Progenitor cell of endocrine pancreas (in vitro differentiated cells): ENCODE measurements at regions not wholly inside any gene's neighbourhood (a gene's known extent, or its start where the extent isn't known, plus 50 kb on each side); places are given as distances from the start of the nearest gene placed in this dataset.

ENCODE experiments used
- DNase-seq: peaks from one replicate; pipeline ENCODE4 v3.0.0; 2021; ENCODE audit warnings: low spot score; ENCODE audit not compliant: unreplicated experiment
- H3K27ac Mint-ChIP-seq: 2 replicates; pipeline ENCODE4 v1.8.0; 2021; ENCODE audit warnings: mild to moderate bottlenecking, moderate library complexity, mixed read lengths
- H3K27me3 Mint-ChIP-seq: 2 replicates; pipeline ENCODE4 v1.8.0; 2021; ENCODE audit warnings: mixed read lengths
- H3K36me3 Mint-ChIP-seq: 2 replicates; pipeline ENCODE4 v1.8.0; 2022; ENCODE audit warnings: mixed read lengths; ENCODE audit not compliant: insufficient read depth
- H3K4me1 Mint-ChIP-seq: 2 replicates; pipeline ENCODE4 v1.8.0; 2021; ENCODE audit warnings: low read depth, mixed read lengths
- H3K4me3 Mint-ChIP-seq: 2 replicates; pipeline ENCODE4 v1.8.0; 2021; ENCODE audit warnings: low read depth, mild to moderate bottlenecking, moderate library complexity, mixed read lengths
- H3K9me3 Mint-ChIP-seq: 2 replicates; pipeline ENCODE4 v1.8.0; 2021; ENCODE audit warnings: low read depth, mixed read lengths
- TF ChIP-seq, protein P1 (sequence below): fragments of 200-600 bp; sonication (generic); IDR thresholded peaks from one replicate; pipeline ENCODE4 v1.5.0; 2021; ENCODE audit warnings: antibody characterized with exemption, mild to moderate bottlenecking; ENCODE audit not compliant: unreplicated experiment

DNA sequence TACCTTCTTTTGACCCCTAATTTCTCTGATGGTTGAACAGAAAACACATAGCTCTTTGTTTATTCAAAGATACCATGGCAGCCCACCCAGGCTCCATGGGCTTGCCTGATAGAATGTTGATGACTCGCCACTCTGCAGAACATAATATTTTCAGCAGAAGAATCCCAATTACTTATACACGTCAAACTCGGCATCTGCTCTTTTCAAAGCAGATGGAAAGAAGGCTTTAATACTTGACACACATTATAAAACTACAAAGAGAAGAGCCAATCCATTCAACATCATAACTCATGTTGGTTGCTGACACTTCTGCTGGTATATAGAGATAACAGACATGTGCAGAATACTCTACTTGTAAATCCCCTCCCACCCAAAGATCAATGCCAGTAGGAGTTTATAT is 69.0 kb downstream of the FOXI2 start:
- H3K27me3 Mint-ChIP-seq, result no peaks in the 10 kb centered on the region
- no peak for DNase-seq

DNA sequence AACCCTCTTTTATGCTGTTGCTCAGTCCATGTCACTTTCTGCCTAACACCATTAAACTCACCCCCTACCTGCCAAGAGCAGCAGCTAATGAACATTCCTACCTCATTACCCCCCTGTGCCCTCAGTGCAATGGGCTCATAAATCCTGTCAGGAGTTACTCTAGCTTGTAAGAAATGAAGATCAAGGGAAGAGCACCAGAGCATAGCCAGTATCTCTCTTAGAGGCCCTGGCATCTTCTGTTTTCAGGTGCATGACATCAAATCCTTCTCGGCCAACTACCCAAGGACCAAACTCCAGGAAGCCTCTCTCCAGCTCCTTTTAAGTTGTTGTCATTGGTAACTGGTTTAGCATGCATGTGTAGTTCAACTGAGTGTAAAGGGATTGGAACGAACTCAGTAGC is 75.1 kb downstream of the FOXI2 start:
- Mint-ChIP-seq H3K4me1 (no peaks in the 10 kb centered on the region), H3K27me3 (peaks cover 2% of the 10 kb centered on the region), H3K4me3 (no peak overlapping the region), H3K36me3 (no peaks in the 10 kb centered on the region), H3K9me3 (no peaks in the 10 kb centered on the region), H3K27ac (no peak overlapping the region)
- no peak for DNase-seq
- TF ChIP-seq, protein P1, sequence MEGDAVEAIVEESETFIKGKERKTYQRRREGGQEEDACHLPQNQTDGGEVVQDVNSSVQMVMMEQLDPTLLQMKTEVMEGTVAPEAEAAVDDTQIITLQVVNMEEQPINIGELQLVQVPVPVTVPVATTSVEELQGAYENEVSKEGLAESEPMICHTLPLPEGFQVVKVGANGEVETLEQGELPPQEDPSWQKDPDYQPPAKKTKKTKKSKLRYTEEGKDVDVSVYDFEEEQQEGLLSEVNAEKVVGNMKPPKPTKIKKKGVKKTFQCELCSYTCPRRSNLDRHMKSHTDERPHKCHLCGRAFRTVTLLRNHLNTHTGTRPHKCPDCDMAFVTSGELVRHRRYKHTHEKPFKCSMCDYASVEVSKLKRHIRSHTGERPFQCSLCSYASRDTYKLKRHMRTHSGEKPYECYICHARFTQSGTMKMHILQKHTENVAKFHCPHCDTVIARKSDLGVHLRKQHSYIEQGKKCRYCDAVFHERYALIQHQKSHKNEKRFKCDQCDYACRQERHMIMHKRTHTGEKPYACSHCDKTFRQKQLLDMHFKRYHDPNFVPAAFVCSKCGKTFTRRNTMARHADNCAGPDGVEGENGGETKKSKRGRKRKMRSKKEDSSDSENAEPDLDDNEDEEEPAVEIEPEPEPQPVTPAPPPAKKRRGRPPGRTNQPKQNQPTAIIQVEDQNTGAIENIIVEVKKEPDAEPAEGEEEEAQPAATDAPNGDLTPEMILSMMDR, result no peak

More for the DNA sequence above, 69.0 kb downstream of the FOXI2 start:
- Mint-ChIP-seq H3K4me1 (peaks cover 1% of the 10 kb centered on the region), H3K4me3 (no peak overlapping the region), H3K27ac (no peak overlapping the region), H3K36me3 (no peaks in the 10 kb centered on the region), H3K9me3 (no peaks in the 10 kb centered on the region)
- TF ChIP-seq, protein P1, result no peak

DNA sequence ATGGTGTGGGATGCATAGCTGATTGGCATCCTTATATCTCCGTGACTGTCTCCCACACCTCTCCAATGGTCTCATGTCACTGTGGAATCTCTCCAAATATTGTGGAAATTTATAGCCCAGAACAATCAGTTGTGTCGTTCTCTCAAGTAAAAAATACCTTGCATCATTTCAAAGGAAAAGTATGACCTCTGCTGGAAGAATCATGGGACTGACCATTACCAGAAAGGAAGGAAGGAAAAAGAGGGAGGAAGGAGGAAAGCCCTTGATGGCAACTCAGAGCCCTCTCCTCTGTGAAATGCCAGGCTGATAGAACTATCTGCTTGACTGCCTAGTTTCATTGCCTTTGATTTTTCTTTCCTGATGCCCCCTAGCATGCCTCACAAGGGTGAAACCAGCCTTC is 76.3 kb downstream of the FOXI2 start:
- TF ChIP-seq, protein P1, result peak; percentile 56
- Mint-ChIP-seq H3K27me3 (peaks cover 2% of the 10 kb centered on the region), H3K9me3 (no peaks in the 10 kb centered on the region), H3K27ac (no peak overlapping the region), H3K4me3 (no peak overlapping the region), H3K36me3 (no peaks in the 10 kb centered on the region), H3K4me1 (no peaks in the 10 kb centered on the region)
- no peak for DNase-seq

DNA sequence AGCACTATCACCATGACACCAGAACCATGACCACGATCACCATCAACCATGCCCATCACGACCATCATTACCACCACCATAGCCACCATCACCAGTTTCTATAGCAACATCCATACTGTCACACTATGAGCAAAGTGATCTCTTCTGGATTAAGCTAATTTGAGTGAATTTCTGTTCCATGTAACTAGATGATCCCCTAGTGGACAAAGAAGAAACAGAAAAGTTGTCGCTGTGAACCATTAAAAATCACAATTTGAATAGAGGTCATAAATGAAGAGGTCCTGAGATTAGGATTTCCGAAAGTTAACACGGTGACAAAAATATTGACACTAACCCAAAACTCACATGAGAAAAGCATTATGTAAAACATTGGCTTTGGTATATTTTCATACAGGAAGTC is 77.6 kb downstream of the CLRN3 start:
- Mint-ChIP-seq H3K4me3 (no peak overlapping the region), H3K4me1 (no peaks in the 10 kb centered on the region), H3K9me3 (no peaks in the 10 kb centered on the region), H3K27ac (no peak overlapping the region), H3K36me3 (no peaks in the 10 kb centered on the region), H3K27me3 (peaks cover 2% of the 10 kb centered on the region)
- no peak for DNase-seq
- TF ChIP-seq, protein P1, result peak; percentile 45

DNA sequence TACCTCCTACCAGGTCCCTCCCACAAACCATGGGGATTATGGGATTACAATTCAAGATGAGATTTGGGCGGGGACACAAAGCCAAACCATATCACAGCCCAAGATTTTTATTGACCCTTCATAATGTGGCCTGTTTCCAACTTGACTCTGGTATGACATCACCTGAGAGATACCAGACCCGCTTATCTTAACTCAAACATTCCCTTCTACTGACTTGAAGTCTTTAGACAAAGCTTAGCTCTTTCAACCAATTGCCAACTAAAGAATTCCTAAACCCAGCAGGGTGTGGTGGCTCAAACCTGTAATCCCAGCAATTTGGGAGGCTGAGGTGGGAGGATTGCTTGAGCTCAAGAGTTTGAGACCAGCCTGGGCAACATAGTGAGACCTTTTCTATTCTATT is 67.9 kb downstream of the CLRN3 start:
- H3K27me3 Mint-ChIP-seq, result no peaks in the 10 kb centered on the region
- no peak for DNase-seq
- peaks cover 14% of the 10 kb centered on the region for H3K9me3 Mint-ChIP-seq
- no peak overlapping the region for H3K27ac Mint-ChIP-seq
- H3K4me1 Mint-ChIP-seq, result no peaks in the 10 kb centered on the region
- H3K4me3 Mint-ChIP-seq, result no peak overlapping the region
- TF ChIP-seq, protein P1, result no peak
- peaks cover 1% of the 10 kb centered on the region for H3K36me3 Mint-ChIP-seq
